Suprapubic skin (tissue), 4 donors: ENCODE measurements at regions not wholly inside any gene's neighbourhood (a gene's known extent, or its start where the extent isn't known, plus 50 kb on each side); places are given as distances from the start of the nearest gene placed in this dataset.
"Not testable (repeated sequence)": the region's sequence is repeated elsewhere in the genome, so short reads cannot be mapped to it uniquely, and the experiment has no call there.

Experiments
- DNase-seq, 2 donors: peaks; one replicate each; pipeline ENCODE4 v3.0.0-alpha.2; 2019; ENCODE audit warnings: low spot score in 2 of 2
- H3K27ac ChIP-seq: fragments of 200-600 bp; sonication (generic); one replicate; pipeline ENCODE4 v1.5.1; 2019
- H3K27me3 ChIP-seq: fragments of 200-600 bp; sonication (generic); one replicate; pipeline ENCODE4 v1.5.1; 2019
- H3K36me3 ChIP-seq: fragments of 200-600 bp; sonication (generic); one replicate; pipeline ENCODE4 v1.5.1; 2019
- H3K4me1 ChIP-seq: fragments of 200-600 bp; sonication (generic); one replicate; pipeline ENCODE4 v1.5.1; 2019
- H3K4me3 ChIP-seq: fragments of 200-600 bp; sonication (generic); one replicate; pipeline ENCODE4 v1.5.1; 2019; ENCODE audit warnings: mild to moderate bottlenecking
- H3K9me3 ChIP-seq: fragments of 200-600 bp; sonication (generic); one replicate; pipeline ENCODE4 v1.5.1; 2019
- CTCF ChIP-seq, 2 donors: fragments of 200-600 bp in 1 of 2; fragments of 450-650 bp in 1 of 2; sonication (generic) in 1 of 2; IDR thresholded peaks; one replicate each; pipeline ENCODE4 v1.5.1; 2016 to 2019; ENCODE audit warnings: antibody characterized with exemption in 2 of 2, mild to moderate bottlenecking in 1 of 2, moderate library complexity in 1 of 2
- EP300 ChIP-seq: sonication (generic); formaldehyde crosslinking; IDR thresholded peaks from one replicate; pipeline ENCODE4 v1.6.1; 2017; ENCODE audit warnings: antibody characterized with exemption
- POLR2A ChIP-seq, 2 donors: fragments of 450-650 bp; IDR thresholded peaks; one replicate each; pipeline ENCODE4 v1.6.1; 2017; ENCODE audit warnings: antibody characterized with exemption in 2 of 2, mild to moderate bottlenecking in 2 of 2, moderate library complexity in 2 of 2
- POLR2AphosphoS5 ChIP-seq, 3 donors: sonication (generic); formaldehyde crosslinking; IDR thresholded peaks; one replicate each; pipeline ENCODE4 v1.6.1; 2017; ENCODE audit warnings: antibody characterized with exemption in 3 of 3
- WGBS: methylation state at CpG from one replicate; pipeline ENCODE4 v1.1.5; 2018; 5-methylcytosine and 5-hydroxymethylcytosine counted together

GRCh38 chr15:25094519-25094918 is 139.7 kb downstream of the SNRPN start:
- Histone ChIP-seq H3K9me3 (peaks cover 43% of the 10 kb centered on the region), H3K36me3 (peaks cover 91% of the 10 kb centered on the region)
- TF ChIP-seq EP300: no peak
- TF ChIP-seq POLR2A (IDR thresholded peaks at IDR 0.05): no peak
- no peak for TF ChIP-seq CTCF (IDR thresholded peaks at IDR 0.05)
- no peak for TF ChIP-seq POLR2AphosphoS5 (IDR thresholded peaks at IDR 0.05)

GRCh38 chr15:25095179-25095578 is 140.4 kb downstream of the SNRPN start:
- 60% methylated on average over 2 of the region's 2 CpGs for WGBS
- Histone ChIP-seq H3K27ac (no peak overlapping the region), H3K36me3 (peaks cover 90% of the 10 kb centered on the region), H3K9me3 (peaks cover 36% of the 10 kb centered on the region), H3K4me3 (no peak overlapping the region), H3K4me1 (no peaks in the 10 kb centered on the region), H3K27me3 (no peaks in the 10 kb centered on the region)
- TF ChIP-seq EP300 (no peak), POLR2AphosphoS5 (IDR thresholded peaks at IDR 0.05) (no peak), CTCF (IDR thresholded peaks at IDR 0.05) (no peak), POLR2A (IDR thresholded peaks at IDR 0.05) (no peak)
- no peak for DNase-seq

More at GRCh38 chr15:25094519-25094918, 139.7 kb downstream of the SNRPN start:
- no peak overlapping the region for H3K4me3 ChIP-seq
- no peaks in the 10 kb centered on the region for H3K27me3 ChIP-seq
- no peak overlapping the region for H3K27ac ChIP-seq
- DNase-seq: no peak
- no peaks in the 10 kb centered on the region for H3K4me1 ChIP-seq
- WGBS: 84% methylated on average over 5 of the region's 5 CpGs

GRCh38 chr15:25099966-25100365 is 145.2 kb downstream of the SNRPN start:
- Histone ChIP-seq H3K9me3 (peaks cover 13% of the 10 kb centered on the region), H3K36me3 (peaks cover 83% of the 10 kb centered on the region)
- H3K4me3 ChIP-seq, H3K27ac ChIP-seq, H3K27me3 ChIP-seq, DNase-seq, H3K4me1 ChIP-seq: not testable (repeated sequence)
- 92% methylated on average over 8 of the region's 8 CpGs for WGBS

- Histone ChIP-seq H3K4me1 (no peaks in the 10 kb centered on the region), H3K27ac (no peak overlapping the region), H3K36me3 (peaks cover 74% of the 10 kb centered on the region), H3K27me3 (no peaks in the 10 kb centered on the region), H3K9me3 (peaks cover 8% of the 10 kb centered on the region), H3K4me3 (no peak overlapping the region)
- DNase-seq: no peak
- 77% methylated on average over 1 of the region's 1 CpG for WGBS
- no peak for TF ChIP-seq POLR2AphosphoS5 (IDR thresholded peaks at IDR 0.05)
- no peak for TF ChIP-seq POLR2A (IDR thresholded peaks at IDR 0.05)
- no peak for TF ChIP-seq EP300
- TF ChIP-seq CTCF (IDR thresholded peaks at IDR 0.05): no peak
These were observed 151.4 kb downstream of the SNRPN start for GRCh38 chr15:25106209-25106608.

GRCh38 chr15:25133804-25134203 is 179.0 kb downstream of the SNRPN start:
- 68% methylated on average over 2 of the region's 2 CpGs for WGBS
- TF ChIP-seq POLR2AphosphoS5 (IDR thresholded peaks at IDR 0.05): no peak
- TF ChIP-seq CTCF (IDR thresholded peaks at IDR 0.05): no peak
- no peak for TF ChIP-seq EP300
- TF ChIP-seq POLR2A (IDR thresholded peaks at IDR 0.05): no peak

GRCh38 chr15:25134546-25134945 is 179.8 kb downstream of the SNRPN start:
- WGBS: 54% methylated on average over 2 of the region's 2 CpGs
- no peak for TF ChIP-seq POLR2A (IDR thresholded peaks at IDR 0.05)
- TF ChIP-seq POLR2AphosphoS5 (IDR thresholded peaks at IDR 0.05): no peak
- TF ChIP-seq CTCF (IDR thresholded peaks at IDR 0.05): no peak
- TF ChIP-seq EP300: no peak
- H3K9me3 ChIP-seq: peaks cover 9% of the 10 kb centered on the region
- DNase-seq: no peak
- H3K27me3 ChIP-seq: no peaks in the 10 kb centered on the region
- H3K4me3 ChIP-seq: no peak overlapping the region
- H3K36me3 ChIP-seq: no peaks in the 10 kb centered on the region
- no peaks in the 10 kb centered on the region for H3K4me1 ChIP-seq
- no peak overlapping the region for H3K27ac ChIP-seq

More at GRCh38 chr15:25133804-25134203, 179.0 kb downstream of the SNRPN start:
- Histone ChIP-seq H3K4me3 (no peak overlapping the region), H3K4me1 (no peaks in the 10 kb centered on the region), H3K9me3 (peaks cover 12% of the 10 kb centered on the region), H3K36me3 (no peaks in the 10 kb centered on the region), H3K27me3 (no peaks in the 10 kb centered on the region), H3K27ac (no peak overlapping the region)
- no peak for DNase-seq
